Body of pancreas (tissue), 4 donors: ENCODE measurements at regions not wholly inside any gene's neighbourhood (a gene's known extent, or its start where the extent isn't known, plus 50 kb on each side); places are given as distances from the start of the nearest gene placed in this dataset.

Experiments used
- POLR2A ChIP-seq, 3 donors: fragments of 450-650 bp; IDR thresholded peaks; one replicate each; pipeline ENCODE4 v1.6.1; 2016; ENCODE audit warnings: antibody characterized with exemption in 3 of 3, mild to moderate bottlenecking in 2 of 3
- TF ChIP-seq, protein P1 (sequence below), 7 experiments: fragments of 450-650 bp in 4 of 7; fragments of 200-600 bp in 3 of 7; sonication (generic) in 3 of 7; IDR thresholded peaks; one replicate each; pipeline ENCODE4 v1.5.1; 2016 to 2019; ENCODE audit warnings: antibody characterized with exemption in 7 of 7

DNA sequence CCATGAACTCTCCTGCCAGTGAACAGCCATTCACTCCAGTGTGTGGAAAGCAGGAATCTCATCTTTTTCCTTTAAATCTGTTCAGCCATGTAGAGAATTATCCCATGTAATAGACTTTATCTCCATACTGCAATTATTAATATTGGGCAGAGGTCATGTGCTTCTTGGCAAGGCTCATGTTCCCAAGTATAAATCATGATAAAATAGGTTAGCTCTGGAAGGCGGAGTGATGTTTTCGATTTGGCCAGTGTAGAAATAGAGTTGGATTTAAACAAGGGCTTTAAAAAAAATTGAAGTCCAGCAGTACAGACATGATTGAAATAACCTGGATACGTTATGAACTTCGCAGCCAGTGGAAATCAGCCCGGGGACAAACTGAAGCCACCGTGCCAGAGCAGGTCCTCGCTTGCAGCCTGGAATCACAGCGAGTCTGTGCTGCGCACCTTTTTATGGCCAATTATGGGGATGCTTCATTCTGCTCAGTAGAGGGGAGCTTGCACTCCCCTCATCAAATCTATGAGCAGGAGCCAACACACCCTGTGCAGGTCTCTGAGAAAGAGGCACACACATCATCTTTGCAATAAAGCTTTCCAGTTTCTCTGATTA, 654.0 kb upstream of the MKI67 start:
- TF ChIP-seq, protein P1, sequence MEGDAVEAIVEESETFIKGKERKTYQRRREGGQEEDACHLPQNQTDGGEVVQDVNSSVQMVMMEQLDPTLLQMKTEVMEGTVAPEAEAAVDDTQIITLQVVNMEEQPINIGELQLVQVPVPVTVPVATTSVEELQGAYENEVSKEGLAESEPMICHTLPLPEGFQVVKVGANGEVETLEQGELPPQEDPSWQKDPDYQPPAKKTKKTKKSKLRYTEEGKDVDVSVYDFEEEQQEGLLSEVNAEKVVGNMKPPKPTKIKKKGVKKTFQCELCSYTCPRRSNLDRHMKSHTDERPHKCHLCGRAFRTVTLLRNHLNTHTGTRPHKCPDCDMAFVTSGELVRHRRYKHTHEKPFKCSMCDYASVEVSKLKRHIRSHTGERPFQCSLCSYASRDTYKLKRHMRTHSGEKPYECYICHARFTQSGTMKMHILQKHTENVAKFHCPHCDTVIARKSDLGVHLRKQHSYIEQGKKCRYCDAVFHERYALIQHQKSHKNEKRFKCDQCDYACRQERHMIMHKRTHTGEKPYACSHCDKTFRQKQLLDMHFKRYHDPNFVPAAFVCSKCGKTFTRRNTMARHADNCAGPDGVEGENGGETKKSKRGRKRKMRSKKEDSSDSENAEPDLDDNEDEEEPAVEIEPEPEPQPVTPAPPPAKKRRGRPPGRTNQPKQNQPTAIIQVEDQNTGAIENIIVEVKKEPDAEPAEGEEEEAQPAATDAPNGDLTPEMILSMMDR (IDR thresholded peaks at IDR 0.05), result no peak
- no peak for TF ChIP-seq POLR2A (IDR thresholded peaks at IDR 0.05)
